ENCODE measurements at regions not wholly inside any gene's neighbourhood (a gene's known extent, or its start where the extent isn't known, plus 50 kb on each side); places are given as distances from the start of the nearest gene placed in this dataset.
"Not testable (repeated sequence)": the region's sequence is repeated elsewhere in the genome, so short reads cannot be mapped to it uniquely, and the experiment has no call there.

GRCh38 chr1:143905214-143906179, 66.3 kb downstream of the FAM72C start:
- peak; percentile 15 for DNase-seq

GRCh38 chr1:143904622-143904979, 67.2 kb downstream of the FAM72C start:
- not testable (repeated sequence) for DNase-seq

- not testable (repeated sequence) for DNase-seq
Observed at GRCh38 chr1:143903899-143904621, 67.7 kb downstream of the FAM72C start.

- DNase-seq, result not testable (repeated sequence)
Observed at GRCh38 chr1:143896377-143896776, 75.4 kb downstream of the FAM72C start.

DNA sequence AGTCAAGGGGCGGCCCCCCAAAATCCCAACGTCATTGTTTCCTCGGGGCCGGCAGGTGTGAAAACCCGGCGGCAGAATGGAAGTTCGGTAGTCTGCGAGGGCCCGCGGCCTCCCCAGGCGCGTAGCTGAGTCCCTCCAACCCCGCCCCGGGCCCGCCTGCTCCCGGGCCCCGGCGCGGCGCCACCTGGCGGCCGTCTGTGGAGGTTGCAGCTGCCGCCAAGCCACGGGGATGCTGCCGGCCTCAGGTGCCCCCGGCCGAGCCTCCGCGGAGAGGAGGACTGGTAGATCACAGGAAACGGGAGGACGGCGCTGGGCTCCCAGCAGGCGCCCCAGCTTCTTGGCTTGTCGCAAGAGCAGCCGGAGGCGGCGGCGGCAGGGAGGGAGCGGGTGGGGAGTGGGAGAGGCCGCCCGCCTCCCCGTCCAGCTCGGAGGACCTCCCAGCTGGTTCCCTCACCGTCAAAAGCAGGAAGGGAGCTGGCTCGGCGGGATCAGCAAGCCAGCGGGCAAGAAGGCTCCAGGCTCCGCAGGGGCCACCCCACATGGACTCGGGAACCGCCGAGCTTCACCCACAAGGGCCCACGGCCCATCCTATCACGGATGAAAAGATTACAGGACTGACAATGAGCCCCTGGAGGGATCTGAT, 86.7 kb downstream of the FAM72C start:
- peak; percentile 78 for DNase-seq

GRCh38 chr1:143884532-143884931, 87.3 kb downstream of the FAM72C start:
- DNase-seq, result peak; percentile 59

GRCh38 chr1:143879757-143880536, 91.8 kb downstream of the FAM72C start:
- not testable (repeated sequence) for DNase-seq

- DNase-seq, result not testable (repeated sequence)
Observed at GRCh38 chr1:143875947-143876346, 95.8 kb downstream of the FAM72C start.

DNA sequence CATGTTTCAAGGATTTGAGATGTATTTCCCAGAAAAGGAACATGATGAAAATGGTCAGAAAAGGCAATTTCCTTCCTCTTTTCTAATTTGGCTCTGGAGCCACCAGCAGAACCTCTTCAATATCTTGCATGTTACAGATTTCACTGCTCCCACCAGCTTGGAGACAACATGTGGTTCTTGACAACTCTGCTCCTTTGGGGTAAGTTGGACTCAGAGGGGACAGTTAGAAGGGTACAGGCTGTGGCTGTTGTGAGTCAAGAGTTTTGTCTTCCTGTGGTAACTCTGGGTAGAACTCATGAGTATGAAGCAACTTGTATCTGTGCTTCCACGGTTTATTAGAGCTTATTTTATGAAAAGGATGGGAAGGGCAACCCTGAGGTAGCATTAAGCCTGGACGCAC, 97.2 kb downstream of the FAM72C start:
- not testable (repeated sequence) for DNase-seq

DNA sequence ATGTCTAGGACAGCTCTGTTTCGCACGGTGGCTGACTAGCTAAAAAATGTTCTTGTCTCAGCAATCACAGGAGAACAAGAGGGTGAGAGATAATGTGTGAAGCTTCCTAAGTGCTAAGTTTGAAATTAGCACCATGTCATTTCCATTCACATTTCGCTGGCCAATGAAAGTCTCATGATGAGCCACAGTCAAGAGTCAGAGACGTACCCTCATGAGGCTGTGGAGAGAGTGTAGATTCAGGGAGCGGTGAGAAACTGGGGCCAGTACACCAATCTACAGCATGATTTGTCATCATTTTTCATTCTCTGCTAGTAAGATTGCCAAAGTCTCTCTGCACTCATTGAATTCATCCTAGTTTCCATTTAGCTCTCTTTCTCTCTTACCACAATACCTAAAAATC, 98.1 kb downstream of the FAM72C start:
- not testable (repeated sequence) for DNase-seq

- DNase-seq, result not testable (repeated sequence)
Observed at GRCh38 chr1:143870388-143870787, 101.4 kb downstream of the FAM72C start.

GRCh38 chr1:143867590-143868220, 104.1 kb downstream of the FAM72C start:
- not testable (repeated sequence) for DNase-seq

DNA sequence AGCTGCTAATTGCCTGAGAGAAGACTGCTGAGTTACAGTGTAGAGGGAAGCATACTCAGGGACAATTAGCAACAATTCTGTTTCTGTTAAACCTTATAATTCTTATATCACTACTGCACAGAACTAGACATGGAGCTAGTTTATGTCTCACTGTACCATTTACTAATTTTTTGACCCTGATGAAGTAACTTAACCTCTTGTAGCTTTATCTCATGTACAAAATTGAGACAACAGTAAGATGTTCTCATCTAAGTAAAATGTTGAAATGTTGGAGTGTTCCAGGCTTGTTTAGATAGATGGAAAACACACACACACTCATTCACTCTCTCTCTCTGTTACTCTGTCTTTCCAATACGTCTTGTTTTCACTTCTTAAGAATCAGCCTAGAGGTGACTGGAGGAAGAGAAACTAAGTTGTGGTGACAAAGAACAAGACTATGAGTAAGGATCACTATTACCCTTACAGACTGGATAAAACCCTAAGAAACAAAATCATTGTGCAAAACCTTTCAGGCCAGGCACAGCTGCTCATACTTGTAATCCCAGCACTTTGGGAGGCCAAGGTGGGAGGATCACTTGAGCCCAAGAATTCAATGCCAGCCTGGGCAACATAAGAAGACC, 107.8 kb downstream of the FAM72C start:
- not testable (repeated sequence) for DNase-seq

DNA sequence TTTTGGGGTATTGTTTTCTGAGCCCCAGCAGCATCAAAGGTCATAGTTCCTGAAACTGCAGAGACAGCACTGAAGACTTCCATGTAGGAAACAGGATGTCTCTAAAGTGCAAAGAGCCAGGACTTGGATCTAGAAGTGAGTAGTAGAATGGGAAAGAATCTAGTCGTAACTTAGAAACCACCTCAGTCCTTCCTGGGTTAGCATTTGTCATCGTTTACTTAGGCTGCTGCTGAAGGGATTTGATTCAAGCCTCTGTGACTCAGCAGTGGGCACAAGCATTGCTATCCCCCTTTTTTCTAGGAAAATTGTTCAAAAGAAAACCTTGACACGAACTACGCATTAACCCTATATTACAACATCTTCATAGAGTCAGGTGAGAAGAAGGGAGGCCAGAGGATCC, 109.1 kb downstream of the FAM72C start:
- DNase-seq, result not testable (repeated sequence)

DNA sequence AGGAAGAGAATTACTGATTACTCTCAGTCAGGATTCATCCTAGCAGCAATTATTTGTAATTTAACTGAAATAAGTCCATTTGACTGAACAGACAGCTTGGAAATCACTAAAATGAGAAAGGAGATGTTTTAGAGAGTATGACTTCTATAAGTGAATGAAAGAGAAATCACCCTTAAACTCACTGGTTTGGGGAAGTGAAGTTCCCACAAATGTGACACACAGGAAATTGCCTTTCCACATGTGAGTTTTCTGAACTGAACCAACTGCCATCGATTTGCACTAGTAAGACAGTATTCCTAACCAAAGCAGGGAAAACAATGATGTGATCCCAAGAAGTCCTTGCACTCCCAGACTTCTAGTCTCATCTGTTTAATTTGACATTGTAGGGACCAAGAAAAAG, 110.5 kb downstream of the FAM72C start:
- not testable (repeated sequence) for DNase-seq

DNA sequence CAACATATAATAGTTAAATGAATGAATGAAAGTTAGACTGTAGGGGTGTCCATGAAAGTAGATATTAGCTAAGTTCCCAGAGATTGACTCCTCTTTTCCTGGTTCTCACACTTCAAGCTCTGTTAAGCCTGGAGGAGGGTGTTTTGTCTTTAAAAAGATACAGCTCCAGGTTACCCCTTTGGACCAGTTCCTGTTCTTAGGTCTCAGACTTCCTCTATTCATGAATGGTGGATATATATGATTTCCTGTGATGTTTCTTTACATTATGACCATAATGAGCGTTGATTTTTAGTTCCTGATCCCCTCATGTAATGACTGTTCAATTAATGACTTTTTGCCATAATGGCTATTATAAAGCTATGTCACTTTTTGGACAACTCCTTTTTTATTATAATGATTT, 115.9 kb downstream of the FAM72C start:
- not testable (repeated sequence) for DNase-seq

GRCh38 chr1:143854069-143854468, 117.7 kb downstream of the FAM72C start:
- not testable (repeated sequence) for DNase-seq

- DNase-seq, result not testable (repeated sequence)
Observed at GRCh38 chr1:143850637-143851036, 121.1 kb downstream of the FAM72C start.

DNA sequence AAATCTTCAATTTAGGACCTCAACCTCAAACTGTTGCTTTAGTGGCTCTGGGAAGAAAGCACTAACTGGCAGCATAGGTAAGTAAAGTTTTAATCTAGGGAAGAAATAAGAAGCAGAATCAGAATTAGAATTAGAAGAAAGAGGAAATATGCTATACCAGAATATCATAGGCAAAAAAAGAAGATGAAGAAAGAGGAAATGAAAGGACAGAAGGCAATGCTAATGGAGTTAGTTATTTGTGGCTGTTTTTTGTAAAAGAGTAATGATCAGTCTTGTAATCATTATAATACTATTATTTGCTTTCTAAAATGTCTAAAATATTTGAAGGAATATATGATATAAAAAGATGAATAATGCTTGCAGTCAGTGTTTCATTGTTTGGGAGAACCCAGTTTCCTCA, 122.9 kb downstream of the FAM72C start:
- not testable (repeated sequence) for DNase-seq

DNA sequence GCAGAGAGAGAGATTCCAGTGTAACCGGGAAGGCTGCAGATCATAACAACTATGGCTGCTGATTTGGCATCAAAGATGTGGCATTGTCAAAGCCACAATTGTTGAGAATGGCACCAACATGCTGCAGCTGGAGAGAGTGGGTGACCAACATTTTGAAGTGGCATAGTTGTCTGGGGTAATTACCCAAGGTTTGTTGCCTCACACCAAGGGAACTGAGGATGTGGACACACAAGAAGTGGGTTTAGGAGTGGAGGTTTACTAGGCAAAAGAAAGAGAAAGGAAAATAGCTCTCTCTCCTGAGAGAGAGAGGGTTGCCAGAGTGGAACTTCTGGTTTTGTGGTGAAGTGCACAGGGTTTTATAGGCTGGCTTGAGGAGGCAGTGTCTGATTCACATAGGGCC, 126.6 kb downstream of the FAM72C start:
- DNase-seq, result not testable (repeated sequence)

DNA sequence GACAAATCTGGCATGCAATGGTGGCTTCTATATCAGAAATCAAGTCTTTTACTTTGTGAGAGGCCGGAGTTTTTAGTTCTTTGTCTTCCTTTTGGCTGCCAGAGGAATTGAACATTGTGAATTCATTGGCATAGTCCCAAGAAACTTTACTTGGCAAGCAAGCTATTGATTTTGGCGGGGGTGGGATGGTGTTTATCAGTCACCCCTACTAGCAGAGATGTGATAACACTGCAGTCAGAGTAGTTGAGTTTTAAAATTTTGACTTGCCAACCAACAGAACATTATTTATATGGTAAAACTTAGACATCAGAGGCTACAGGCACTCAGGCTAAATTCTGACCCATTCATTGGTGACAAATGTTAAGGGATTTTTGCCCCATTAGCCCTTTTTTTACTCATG, 129.7 kb downstream of the FAM72C start:
- not testable (repeated sequence) for DNase-seq

Data from activated CD8-positive, alpha-beta memory T cell treated with anti-CD3 and anti-CD28 coated beads, Interleukin-2, amount 50 U/mL, for 4 hours (primary cell).